Loucy (cell line): ENCODE measurements at regions not wholly inside any gene's neighbourhood (a gene's known extent, or its start where the extent isn't known, plus 50 kb on each side); places are given as distances from the start of the nearest gene placed in this dataset.

ENCODE experiments used
- CTCF ChIP-seq: fragments of 200-600 bp; sonication (generic); conservative IDR thresholded peaks from 2 replicates; pipeline ENCODE4 v1.5.1; 2014; ENCODE audit warnings: mild to moderate bottlenecking, antibody characterized with exemption, low read length
- EZH2phosphoT487 ChIP-seq: fragments of 200-600 bp; IDR thresholded peaks from 2 replicates; pipeline ENCODE4 v1.6.1; 2018; ENCODE audit warnings: antibody characterized with exemption, mild to moderate bottlenecking, moderate library complexity, borderline replicate concordance

GRCh38 chr7:145147865-145148264 is 312.0 kb upstream of the TPK1 start:
- no peak for TF ChIP-seq EZH2phosphoT487
- no peak for TF ChIP-seq CTCF
